Common myeloid progenitor, CD34-positive (primary cell): ENCODE measurements at regions not wholly inside any gene's neighbourhood (a gene's known extent, or its start where the extent isn't known, plus 50 kb on each side); places are given as distances from the start of the nearest gene placed in this dataset.
"Not testable (repeated sequence)": the region's sequence is repeated elsewhere in the genome, so short reads cannot be mapped to it uniquely, and the experiment has no call there.

Source experiments
- CTCF ChIA-PET: fragments of 350-600 bp; sonication (Branson Sonifier 250); formaldehyde crosslinking; loops from one replicate; lab custom pipeline; 2021; ENCODE audit warnings: antibody characterized with exemption; lab: Charles Lee
- POLR2A ChIA-PET: fragments of 350-600 bp; sonication (Branson Sonifier 250); formaldehyde crosslinking; loops from one replicate; lab custom pipeline; 2021; ENCODE audit warnings: antibody characterized with exemption; lab: Charles Lee
- DNase-seq, 3 donors: peaks; one replicate each; pipeline versions ENCODE4 v3.0.0 to v3.0.0-alpha.2; 2013
- H3K27ac ChIP-seq, 2 experiments: 1 replicate in 1 of 2; 2 replicates in 1 of 2; pipeline ENCODE4 v1.7.0; 2013; ENCODE audit warnings: inconsistent platforms in 2 of 2, low read length in 2 of 2, mild to moderate bottlenecking in 2 of 2, low read depth in 1 of 2, moderate library complexity in 1 of 2; ENCODE audit not compliant: severe bottlenecking in 2 of 2, insufficient read depth in 1 of 2, poor library complexity in 1 of 2
- H3K27me3 ChIP-seq, 5 experiments: replicated peaks in 2 of 5; 1 replicate in 3 of 5; 2 replicates in 2 of 5; pipeline versions ENCODE4 v1.6.1 to v1.7.0; 2013; ENCODE audit warnings: low read length in 4 of 5, mild to moderate bottlenecking in 2 of 5, moderate library complexity in 2 of 5, inconsistent platforms in 1 of 5; ENCODE audit not compliant: insufficient read depth in 5 of 5, control insufficient read depth in 4 of 5
- H3K36me3 ChIP-seq, 4 experiments: 1 replicate in 2 of 4; 2 replicates in 2 of 4; pipeline versions ENCODE4 v1.6.1 to v1.7.0; 2013; ENCODE audit warnings: low read length in 3 of 4, control low read depth in 1 of 4, mild to moderate bottlenecking in 1 of 4; ENCODE audit not compliant: control insufficient read depth in 4 of 4, insufficient read depth in 4 of 4
- H3K4me1 ChIP-seq, 4 experiments: 1 replicate in 3 of 4; 2 replicates in 1 of 4; pipeline versions ENCODE4 v1.6.1 to v1.7.1; 2013; ENCODE audit warnings: low read length in 3 of 4, mild to moderate bottlenecking in 3 of 4, control low read depth in 1 of 4, inconsistent platforms in 1 of 4, moderate library complexity in 1 of 4; ENCODE audit not compliant: control insufficient read depth in 4 of 4, insufficient read depth in 4 of 4; ENCODE audit errors: control extremely low read depth in 1 of 4
- H3K4me3 ChIP-seq, 7 experiments: 1 replicate in 4 of 7; 2 replicates in 3 of 7; pipeline versions ENCODE4 v1.5.1 to v1.7.0; 2013; ENCODE audit warnings: mild to moderate bottlenecking in 7 of 7, low read length in 6 of 7, moderate library complexity in 6 of 7, inconsistent platforms in 2 of 7, low read depth in 2 of 7, control low read depth in 1 of 7; ENCODE audit not compliant: insufficient read depth in 4 of 7, control insufficient read depth in 1 of 7; ENCODE audit errors: extremely low read depth in 1 of 7
- H3K9me3 ChIP-seq, 5 experiments: 1 replicate in 4 of 5; 2 replicates in 1 of 5; pipeline versions ENCODE4 v1.6.1 to v1.7.1; 2013; ENCODE audit warnings: low read length in 4 of 5, mild to moderate bottlenecking in 2 of 5, inconsistent platforms in 1 of 5, low read depth in 1 of 5, moderate library complexity in 1 of 5; ENCODE audit not compliant: control insufficient read depth in 4 of 5, insufficient read depth in 2 of 5; ENCODE audit errors: control extremely low read depth in 1 of 5
- WGBS: methylation state at CpG from one replicate; pipeline ENCODE4 v1.1.5; 2013; ENCODE audit not compliant: insufficient coverage; 5-methylcytosine and 5-hydroxymethylcytosine counted together

DNA sequence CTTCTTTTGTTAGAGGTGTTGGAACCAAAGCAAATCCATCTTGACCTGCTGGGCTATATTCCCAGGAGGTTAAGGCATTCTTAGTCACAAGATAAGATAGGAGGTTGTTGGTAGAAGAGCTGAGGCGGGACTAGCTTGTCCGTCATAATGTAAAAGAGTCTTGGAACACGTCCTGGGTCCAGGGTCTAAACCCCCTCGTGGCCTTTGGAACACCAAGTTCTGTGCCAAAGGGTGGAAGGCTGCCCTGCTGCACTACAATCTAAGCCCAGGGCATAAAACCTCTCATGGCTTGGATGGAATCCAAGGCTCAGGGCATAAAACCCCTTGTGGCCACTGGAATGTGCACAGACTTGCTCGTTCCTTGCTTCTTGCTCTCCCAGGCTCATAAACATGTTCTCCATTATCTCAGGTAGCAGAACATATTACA is 53.8 kb upstream of the ECHDC1 start:
- H3K4me1 ChIP-seq, CTCF ChIA-PET, POLR2A ChIA-PET, H3K27ac ChIP-seq, H3K9me3 ChIP-seq, H3K27me3 ChIP-seq, DNase-seq, H3K36me3 ChIP-seq, H3K4me3 ChIP-seq: not testable (repeated sequence)
- 94% methylated on average over 4 of the region's 5 CpGs for WGBS
